Ishikawa (cell line): ENCODE measurements at regions not wholly inside any gene's neighbourhood (a gene's known extent, or its start where the extent isn't known, plus 50 kb on each side); places are given as distances from the start of the nearest gene placed in this dataset.

Experiments
- CEBPB ChIP-seq: IDR thresholded peaks from 2 replicates; pipeline ENCODE4 v1.6.1; 2012
- EGR1 ChIP-seq: IDR thresholded peaks from 2 replicates; pipeline ENCODE4 v1.6.1; 2012
- EP300 ChIP-seq: IDR thresholded peaks from 2 replicates; pipeline ENCODE4 v1.6.1; 2012; ENCODE audit warnings: borderline replicate concordance
- FOXM1 ChIP-seq: IDR thresholded peaks from 2 replicates; pipeline ENCODE4 v1.6.1; 2012; ENCODE audit warnings: low read depth, borderline replicate concordance
- MAX ChIP-seq: IDR thresholded peaks from 2 replicates; pipeline ENCODE4 v1.6.1; 2012
- NFIC ChIP-seq: IDR thresholded peaks from 2 replicates; pipeline ENCODE4 v1.6.1; 2012
- RAD21 ChIP-seq: IDR thresholded peaks from 2 replicates; pipeline ENCODE4 v1.6.1; 2012; ENCODE audit warnings: low read depth
- REST ChIP-seq: IDR thresholded peaks from 2 replicates; pipeline ENCODE4 v1.6.1; 2012; ENCODE audit warnings: low read depth, mild to moderate bottlenecking
- TAF1 ChIP-seq: IDR thresholded peaks from 2 replicates; pipeline ENCODE4 v1.6.1; 2012; ENCODE audit warnings: low read depth, mild to moderate bottlenecking
- TCF12 ChIP-seq: IDR thresholded peaks from 2 replicates; pipeline ENCODE4 v1.6.1; 2012; ENCODE audit warnings: low read depth
- TEAD4 ChIP-seq: IDR thresholded peaks from 2 replicates; pipeline ENCODE4 v1.6.1; 2012
- USF1 ChIP-seq: IDR thresholded peaks from 2 replicates; pipeline ENCODE4 v1.6.1; 2012
- YY1 ChIP-seq: IDR thresholded peaks from 2 replicates; pipeline ENCODE4 v1.6.1; 2012; ENCODE audit warnings: low read depth
- ZBTB7A ChIP-seq: IDR thresholded peaks from 2 replicates; pipeline ENCODE4 v1.6.1; 2012; ENCODE audit warnings: low read depth

GRCh38 chr13:111855191-111855590 lies 211.8 kb upstream of the SOX1 start:
- no peak for TF ChIP-seq FOXM1
- TF ChIP-seq RAD21 = no peak
- no peak for TF ChIP-seq REST
- no peak for TF ChIP-seq NFIC
- no peak for TF ChIP-seq MAX
- TF ChIP-seq TEAD4 = no peak
- TF ChIP-seq USF1 = no peak
- TF ChIP-seq EGR1 = no peak

- no peak for TF ChIP-seq USF1
- TF ChIP-seq EP300 = no peak
- no peak for TF ChIP-seq ZBTB7A
- no peak for TF ChIP-seq RAD21
- TF ChIP-seq TAF1 = no peak
Observed at GRCh38 chr13:111855786-111856185, 211.2 kb upstream of the SOX1 start.

- TF ChIP-seq TAF1 (no peak), TCF12 (no peak), EGR1 (no peak), CEBPB (no peak), RAD21 (no peak), NFIC (no peak)
Observed at GRCh38 chr13:111856571-111856970, 210.4 kb upstream of the SOX1 start.

- TF ChIP-seq FOXM1 = no peak
- no peak for TF ChIP-seq USF1
- TF ChIP-seq TAF1 = no peak
- no peak for TF ChIP-seq CEBPB
Observed at GRCh38 chr13:111857336-111857735, 209.6 kb upstream of the SOX1 start.

- TF ChIP-seq REST = no peak
- no peak for TF ChIP-seq NFIC
- TF ChIP-seq USF1 = no peak
- no peak for TF ChIP-seq MAX
- TF ChIP-seq YY1 = no peak
- TF ChIP-seq EP300 = no peak
Observed at GRCh38 chr13:111857846-111858560, 208.9 kb upstream of the SOX1 start.

GRCh38 chr13:111858571-111858970 lies 208.4 kb upstream of the SOX1 start:
- no peak for TF ChIP-seq YY1
- no peak for TF ChIP-seq FOXM1
- no peak for TF ChIP-seq TEAD4
- no peak for TF ChIP-seq EP300
- no peak for TF ChIP-seq ZBTB7A
